ENCODE measurements at regions not wholly inside any gene's neighbourhood (a gene's known extent, or its start where the extent isn't known, plus 50 kb on each side); places are given as distances from the start of the nearest gene placed in this dataset.

DNA sequence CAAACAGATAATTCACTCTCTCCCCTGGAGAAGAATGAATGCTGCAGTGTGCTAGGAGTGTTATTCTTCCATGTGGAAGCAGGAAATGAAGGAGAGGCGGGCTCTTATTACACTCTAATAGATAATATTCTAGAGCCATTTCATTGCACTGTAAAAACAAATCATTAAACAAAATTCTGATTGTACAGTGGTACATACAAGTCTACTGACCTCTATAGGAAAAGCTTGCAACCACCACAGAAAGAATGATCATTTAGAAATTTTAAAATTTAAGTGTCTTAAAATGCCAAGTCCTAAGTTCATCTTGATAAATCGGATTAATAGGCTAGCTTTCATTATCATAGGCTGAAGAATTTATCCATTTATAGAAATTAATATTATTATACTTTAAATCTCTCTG is 960.3 kb upstream of the LRRN3 start:
- no peaks in the 10 kb centered on the region for H3K4me1 ChIP-seq (ENCODE audit: control insufficient read depth, low read depth, low read length)
- no peaks in the 10 kb centered on the region for H3K79me2 ChIP-seq (ENCODE audit: control insufficient read depth, insufficient read depth, low read length)
- no peak overlapping the region for H4K5ac ChIP-seq (ENCODE audit: low read length)
- H3K27ac ChIP-seq (ENCODE audit: low read depth, low read length): no peak overlapping the region
- no peak overlapping the region for H3K4ac ChIP-seq (ENCODE audit: low read depth, low read length)
- H3K18ac ChIP-seq (ENCODE audit: low read length): no peak overlapping the region
- no peaks in the 10 kb centered on the region for H3K27me3 ChIP-seq (ENCODE audit: insufficient read depth, low read length, poor library complexity)
- no peak overlapping the region for H3K4me3 ChIP-seq (ENCODE audit: low read length)
- no peak overlapping the region for H2BK120ac ChIP-seq (ENCODE audit: low read depth, low read length)
- no peaks in the 10 kb centered on the region for H3K79me1 ChIP-seq (ENCODE audit: low read length)
- H3K36me3 ChIP-seq (ENCODE audit: control insufficient read depth, insufficient read depth, low read length): no peaks in the 10 kb centered on the region
- no peak overlapping the region for H4K8ac ChIP-seq (ENCODE audit: low read depth, low read length)
- no peak overlapping the region for H3K4me2 ChIP-seq (ENCODE audit: low read length)
- WGBS (ENCODE audit: extremely low coverage, insufficient coverage, low lambda C conversion rate): no CpG with 5 or more reads among the region's 2 CpGs
- no peak for DNase-seq
- H3K23ac ChIP-seq (ENCODE audit: low read length): no peak overlapping the region
- H2AK5ac ChIP-seq (ENCODE audit: low read length): no peak overlapping the region
- no peak overlapping the region for H3K9ac ChIP-seq (ENCODE audit: low read length)
- H3K56ac ChIP-seq (ENCODE audit: low read length): no peak overlapping the region
- H2BK5ac ChIP-seq (ENCODE audit: low read length): no peak overlapping the region
- H2BK15ac ChIP-seq (replicated peaks; ENCODE audit: low read depth): no peak overlapping the region

DNA sequence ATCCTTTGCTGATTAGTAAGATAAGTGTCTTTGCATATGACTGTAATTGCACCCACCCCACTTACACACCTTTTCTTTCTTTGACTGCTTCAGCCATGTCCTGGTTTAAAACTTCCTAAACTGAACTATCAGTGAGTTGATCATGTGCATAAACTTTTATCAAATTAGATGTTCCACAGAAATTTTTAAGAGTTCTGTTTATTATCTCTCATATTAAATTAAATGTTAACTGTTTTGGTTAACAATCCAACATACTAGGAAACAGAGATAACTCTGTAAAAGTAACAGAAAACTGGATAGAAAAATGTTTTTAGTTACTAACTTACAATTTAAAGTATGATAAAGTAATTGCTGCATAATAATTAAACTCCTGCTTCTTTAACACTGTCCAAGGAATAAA is 959.6 kb upstream of the LRRN3 start:
- Histone ChIP-seq H3K4me1 (ENCODE audit: control insufficient read depth, low read depth, low read length) (no peaks in the 10 kb centered on the region), H3K4me2 (ENCODE audit: low read length) (no peak overlapping the region), H3K23ac (ENCODE audit: low read length) (no peak overlapping the region), H4K5ac (ENCODE audit: low read length) (no peak overlapping the region), H3K27me3 (ENCODE audit: insufficient read depth, low read length, poor library complexity) (no peaks in the 10 kb centered on the region), H3K4ac (ENCODE audit: low read depth, low read length) (no peak overlapping the region), H3K9ac (ENCODE audit: low read length) (no peak overlapping the region), H3K79me2 (ENCODE audit: control insufficient read depth, insufficient read depth, low read length) (no peaks in the 10 kb centered on the region), H3K56ac (ENCODE audit: low read length) (no peak overlapping the region), H3K27ac (ENCODE audit: low read depth, low read length) (no peak overlapping the region), H3K4me3 (ENCODE audit: low read length) (no peak overlapping the region), H3K18ac (ENCODE audit: low read length) (no peak overlapping the region), H3K79me1 (ENCODE audit: low read length) (no peaks in the 10 kb centered on the region), H2BK5ac (ENCODE audit: low read length) (no peak overlapping the region), H2AK5ac (ENCODE audit: low read length) (no peak overlapping the region), H4K8ac (ENCODE audit: low read depth, low read length) (no peak overlapping the region), H3K36me3 (ENCODE audit: control insufficient read depth, insufficient read depth, low read length) (no peaks in the 10 kb centered on the region), H2BK120ac (ENCODE audit: low read depth, low read length) (no peak overlapping the region), H2BK15ac (replicated peaks; ENCODE audit: low read depth) (no peak overlapping the region)
- DNase-seq: no peak

DNA sequence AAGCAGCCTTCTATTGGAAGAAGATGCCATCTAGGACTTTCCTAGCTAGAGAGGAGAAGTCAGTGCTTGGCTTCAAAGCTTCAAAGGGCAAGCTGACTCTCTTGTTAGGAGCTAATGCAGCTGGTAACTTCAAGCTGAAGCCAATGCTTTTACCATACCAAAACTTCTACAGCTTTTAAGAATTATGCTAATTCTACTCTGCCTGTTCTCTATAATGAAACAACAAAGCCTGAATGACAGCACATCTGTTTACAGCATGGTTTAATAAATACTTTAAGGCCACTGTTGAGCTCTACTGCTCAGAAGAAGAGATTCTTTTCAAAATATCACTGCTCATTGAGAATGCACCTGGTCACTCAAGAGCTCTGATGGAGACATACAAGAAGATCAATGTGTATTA is 951.9 kb upstream of the LRRN3 start:
- H3K79me2 ChIP-seq (ENCODE audit: control insufficient read depth, insufficient read depth, low read length): no peaks in the 10 kb centered on the region
- H3K27ac ChIP-seq (ENCODE audit: low read depth, low read length): no peak overlapping the region
- no peaks in the 10 kb centered on the region for H3K27me3 ChIP-seq (ENCODE audit: insufficient read depth, low read length, poor library complexity)
- no peaks in the 10 kb centered on the region for H3K79me1 ChIP-seq (ENCODE audit: low read length)
- no peak for DNase-seq
- H3K23ac ChIP-seq (ENCODE audit: low read length): no peak overlapping the region
- no peak overlapping the region for H2BK5ac ChIP-seq (ENCODE audit: low read length)
- H3K18ac ChIP-seq (ENCODE audit: low read length): no peak overlapping the region
- no peaks in the 10 kb centered on the region for H3K4me1 ChIP-seq (ENCODE audit: control insufficient read depth, low read depth, low read length)
- H3K36me3 ChIP-seq (ENCODE audit: control insufficient read depth, insufficient read depth, low read length): no peaks in the 10 kb centered on the region
- no peak overlapping the region for H4K8ac ChIP-seq (ENCODE audit: low read depth, low read length)
- H2BK15ac ChIP-seq (replicated peaks; ENCODE audit: low read depth): no peak overlapping the region
- no peak overlapping the region for H4K5ac ChIP-seq (ENCODE audit: low read length)
- H3K56ac ChIP-seq (ENCODE audit: low read length): no peak overlapping the region
- no peak overlapping the region for H3K4me2 ChIP-seq (ENCODE audit: low read length)
- no peak overlapping the region for H3K4me3 ChIP-seq (ENCODE audit: low read length)
- H2AK5ac ChIP-seq (ENCODE audit: low read length): no peak overlapping the region
- H3K9ac ChIP-seq (ENCODE audit: low read length): no peak overlapping the region
- H3K4ac ChIP-seq (ENCODE audit: low read depth, low read length): no peak overlapping the region
- H2BK120ac ChIP-seq (ENCODE audit: low read depth, low read length): no peak overlapping the region

DNA sequence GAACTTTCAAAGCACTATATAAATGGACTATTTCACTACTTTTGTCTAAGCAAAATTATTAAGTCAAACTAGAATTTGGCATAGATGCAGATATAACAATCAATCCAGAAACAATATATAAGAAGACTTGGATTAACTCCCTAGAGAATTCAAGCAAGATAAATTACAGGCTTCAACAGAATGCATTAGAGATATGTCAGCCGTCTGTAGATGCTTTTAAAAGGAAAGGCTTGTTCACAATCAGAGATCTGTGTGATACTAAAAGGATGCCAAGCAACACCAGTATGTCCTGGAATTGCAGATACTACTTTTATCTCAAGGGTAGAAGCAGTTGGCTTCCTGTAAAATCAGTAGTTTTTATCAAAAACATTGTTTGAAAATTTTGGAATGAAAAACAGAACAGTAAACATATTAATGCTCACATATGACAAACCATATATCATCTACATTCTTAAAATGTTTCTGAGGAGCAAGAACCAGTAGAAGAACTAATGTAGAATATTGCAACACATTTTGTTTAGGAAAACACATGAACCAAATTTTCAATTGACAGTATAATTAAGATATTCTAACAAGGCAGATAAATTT is 947.9 kb upstream of the LRRN3 start:
- Histone ChIP-seq H3K36me3 (ENCODE audit: control insufficient read depth, insufficient read depth, low read length) (no peaks in the 10 kb centered on the region), H3K4ac (ENCODE audit: low read depth, low read length) (no peak overlapping the region), H3K4me2 (ENCODE audit: low read length) (no peak overlapping the region), H3K27me3 (ENCODE audit: insufficient read depth, low read length, poor library complexity) (no peaks in the 10 kb centered on the region), H3K4me1 (ENCODE audit: control insufficient read depth, low read depth, low read length) (no peaks in the 10 kb centered on the region), H3K27ac (ENCODE audit: low read depth, low read length) (no peak overlapping the region), H3K79me2 (ENCODE audit: control insufficient read depth, insufficient read depth, low read length) (no peaks in the 10 kb centered on the region), H3K79me1 (ENCODE audit: low read length) (no peaks in the 10 kb centered on the region), H3K4me3 (ENCODE audit: low read length) (no peak overlapping the region), H4K5ac (ENCODE audit: low read length) (no peak overlapping the region), H3K9ac (ENCODE audit: low read length) (no peak overlapping the region), H4K8ac (ENCODE audit: low read depth, low read length) (no peak overlapping the region), H2BK120ac (ENCODE audit: low read depth, low read length) (no peak overlapping the region), H2AK5ac (ENCODE audit: low read length) (no peak overlapping the region), H2BK5ac (ENCODE audit: low read length) (no peak overlapping the region), H3K18ac (ENCODE audit: low read length) (no peak overlapping the region), H3K56ac (ENCODE audit: low read length) (no peak overlapping the region), H3K23ac (ENCODE audit: low read length) (no peak overlapping the region), H2BK15ac (replicated peaks; ENCODE audit: low read depth) (no peak overlapping the region)
- DNase-seq: no peak
- WGBS (ENCODE audit: extremely low coverage, insufficient coverage, low lambda C conversion rate): no CpG with 5 or more reads among the region's 1 CpG

DNA sequence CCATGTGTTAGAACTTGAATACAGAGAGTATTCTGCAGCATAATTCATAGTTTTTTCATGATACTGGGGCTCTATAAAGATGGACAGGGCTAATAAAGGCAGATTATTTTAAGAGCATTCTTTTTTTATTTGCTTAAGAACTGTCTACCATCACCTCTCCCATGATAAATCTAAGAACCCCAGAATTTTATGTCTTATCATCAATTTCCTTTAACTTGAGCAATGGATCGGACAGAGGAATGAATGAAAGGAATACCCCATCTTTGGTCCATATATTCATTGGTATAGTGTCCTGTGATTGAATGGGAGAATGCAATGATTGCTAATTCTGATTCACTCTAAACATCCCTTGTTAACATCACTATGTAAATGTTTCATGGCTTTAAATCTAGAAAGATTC is 946.3 kb upstream of the LRRN3 start:
- Histone ChIP-seq H3K36me3 (ENCODE audit: control insufficient read depth, insufficient read depth, low read length) (no peaks in the 10 kb centered on the region), H3K56ac (ENCODE audit: low read length) (no peak overlapping the region), H3K4me3 (ENCODE audit: low read length) (no peak overlapping the region), H2AK5ac (ENCODE audit: low read length) (no peak overlapping the region), H3K27ac (ENCODE audit: low read depth, low read length) (no peak overlapping the region), H4K5ac (ENCODE audit: low read length) (no peak overlapping the region), H3K79me2 (ENCODE audit: control insufficient read depth, insufficient read depth, low read length) (no peaks in the 10 kb centered on the region), H3K9ac (ENCODE audit: low read length) (no peak overlapping the region), H2BK15ac (replicated peaks; ENCODE audit: low read depth) (no peak overlapping the region), H4K8ac (ENCODE audit: low read depth, low read length) (no peak overlapping the region), H3K4ac (ENCODE audit: low read depth, low read length) (no peak overlapping the region), H3K18ac (ENCODE audit: low read length) (no peak overlapping the region), H3K79me1 (ENCODE audit: low read length) (no peaks in the 10 kb centered on the region), H3K4me2 (ENCODE audit: low read length) (no peak overlapping the region), H3K23ac (ENCODE audit: low read length) (no peak overlapping the region), H3K4me1 (ENCODE audit: control insufficient read depth, low read depth, low read length) (no peaks in the 10 kb centered on the region), H2BK5ac (ENCODE audit: low read length) (no peak overlapping the region), H2BK120ac (ENCODE audit: low read depth, low read length) (no peak overlapping the region), H3K27me3 (ENCODE audit: insufficient read depth, low read length, poor library complexity) (no peaks in the 10 kb centered on the region)
- WGBS (ENCODE audit: extremely low coverage, insufficient coverage, low lambda C conversion rate): no CpG with 5 or more reads among the region's 1 CpG
- no peak for DNase-seq

DNA sequence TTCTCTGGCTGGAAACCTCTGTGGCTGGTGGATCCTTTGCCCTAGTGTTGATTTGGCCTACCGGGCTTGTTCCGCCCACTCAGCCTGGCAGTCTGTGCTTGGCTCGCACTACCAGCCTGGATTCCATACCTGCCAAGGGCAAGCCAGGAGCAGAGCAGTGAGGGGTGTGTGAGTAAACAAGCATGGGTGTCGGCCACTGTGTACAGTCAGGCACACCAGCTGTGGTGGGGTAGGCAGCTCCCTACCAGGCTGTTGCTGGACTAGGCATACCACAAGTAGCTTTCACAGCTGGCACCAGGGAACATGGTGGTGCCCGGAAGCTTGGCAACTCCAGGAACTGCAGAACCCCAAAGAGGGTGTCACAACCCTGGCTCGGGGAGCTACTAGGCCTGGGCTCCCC is 942.9 kb upstream of the LRRN3 start:
- Histone ChIP-seq H3K4ac (ENCODE audit: low read depth, low read length) (no peak overlapping the region), H3K4me3 (ENCODE audit: low read length) (no peak overlapping the region), H3K9ac (ENCODE audit: low read length) (no peak overlapping the region), H2BK5ac (ENCODE audit: low read length) (no peak overlapping the region), H3K4me2 (ENCODE audit: low read length) (no peak overlapping the region), H3K79me1 (ENCODE audit: low read length) (no peaks in the 10 kb centered on the region), H3K56ac (ENCODE audit: low read length) (no peak overlapping the region), H3K18ac (ENCODE audit: low read length) (no peak overlapping the region), H2BK120ac (ENCODE audit: low read depth, low read length) (no peak overlapping the region), H4K8ac (ENCODE audit: low read depth, low read length) (no peak overlapping the region), H4K5ac (ENCODE audit: low read length) (no peak overlapping the region), H3K4me1 (ENCODE audit: control insufficient read depth, low read depth, low read length) (no peaks in the 10 kb centered on the region), H3K36me3 (ENCODE audit: control insufficient read depth, insufficient read depth, low read length) (no peaks in the 10 kb centered on the region), H3K27me3 (ENCODE audit: insufficient read depth, low read length, poor library complexity) (no peaks in the 10 kb centered on the region), H3K79me2 (ENCODE audit: control insufficient read depth, insufficient read depth, low read length) (no peaks in the 10 kb centered on the region), H2AK5ac (ENCODE audit: low read length) (no peak overlapping the region), H3K27ac (ENCODE audit: low read depth, low read length) (no peak overlapping the region), H2BK15ac (replicated peaks; ENCODE audit: low read depth) (no peak overlapping the region), H3K23ac (ENCODE audit: low read length) (no peak overlapping the region)
- no CpG with 5 or more reads among the region's 6 CpGs for WGBS (ENCODE audit: extremely low coverage, insufficient coverage, low lambda C conversion rate)
- DNase-seq: no peak

Measured in mesendoderm (in vitro differentiated cells).